Heart left ventricle (tissue), 16 donors: ENCODE measurements at regions not wholly inside any gene's neighbourhood (a gene's known extent, or its start where the extent isn't known, plus 50 kb on each side); places are given as distances from the start of the nearest gene placed in this dataset.

Experiments used
- ATAC-seq, 4 donors: fragments of 200-7000 bp; cut with Tn5 transposase; one replicate each; pipeline ENCODE4 v1.9.1; 2020 to 2022; ENCODE audit warnings: moderate library complexity in 4 of 4, mild to moderate bottlenecking in 3 of 4, moderate number of reproducible peaks in 1 of 4
- DNase-seq, 5 donors: peaks; one replicate each; pipeline ENCODE4 v3.0.0-alpha.2; 2020
- H3K27ac ChIP-seq, 12 donors: fragments of 200-600 bp; sonication (generic) in 4 of 12; one replicate each; pipeline versions ENCODE4 v1.5.0 to v1.8.0; 2016 to 2022; ENCODE audit warnings: mild to moderate bottlenecking in 2 of 12
- H3K27me3 ChIP-seq, 9 donors: fragments of 200-600 bp; sonication (generic) in 2 of 9; one replicate each; pipeline versions ENCODE4 v1.5.1 to v1.8.0; 2016 to 2022; ENCODE audit warnings: mild to moderate bottlenecking in 3 of 9
- H3K36me3 ChIP-seq, 9 donors: fragments of 200-600 bp; sonication (generic) in 2 of 9; one replicate each; pipeline versions ENCODE4 v1.5.0 to v1.8.0; 2018 to 2022; ENCODE audit warnings: mild to moderate bottlenecking in 2 of 9
- H3K4me1 ChIP-seq, 12 donors: fragments of 200-600 bp; sonication (generic) in 4 of 12; one replicate each; pipeline versions ENCODE4 v1.5.0 to v1.8.0; 2016 to 2022; ENCODE audit warnings: mild to moderate bottlenecking in 3 of 12
- H3K4me3 ChIP-seq, 12 donors: fragments of 200-600 bp; sonication (generic) in 4 of 12; one replicate each; pipeline versions ENCODE4 v1.5.0 to v1.8.0; 2017 to 2022; ENCODE audit warnings: mild to moderate bottlenecking in 9 of 12, moderate library complexity in 4 of 12
- H3K9me3 ChIP-seq, 12 donors: fragments of 200-600 bp; sonication (generic) in 4 of 12; one replicate each; pipeline versions ENCODE4 v1.5.0 to v1.8.0; 2016 to 2022; ENCODE audit warnings: mild to moderate bottlenecking in 1 of 12
- POLR2A ChIP-seq, 2 donors: fragments of 450-650 bp; IDR thresholded peaks; one replicate each; pipeline ENCODE4 v1.6.1; 2017; ENCODE audit warnings: antibody characterized with exemption in 2 of 2, mild to moderate bottlenecking in 2 of 2, moderate library complexity in 2 of 2
- WGBS, 4 donors: extraction: QIAGEN DNeasy Blood & Tissue Kit in 2 of 4; methylation state at CpG; one replicate each; pipeline versions ENCODE4 v1.1.5 to v1.1.7; 2013 to 2018; 5-methylcytosine and 5-hydroxymethylcytosine counted together
- intact Hi-C, 10 donors: fragments of 100-400 bp; cut with DNase I; formaldehyde crosslinking; loops; one replicate each; pipeline versions ENCODE4 v1.11.1 to v1.14.2; 2022
- TF ChIP-seq, protein P1 (sequence below), 12 donors: fragments of 200-600 bp; sonication (generic) in 4 of 12; IDR thresholded peaks; one replicate each; pipeline versions ENCODE4 v1.5.0 to v1.8.0; 2018 to 2022; ENCODE audit warnings: antibody characterized with exemption in 12 of 12, mild to moderate bottlenecking in 5 of 12
- donor health status: ischemic (EF 13 %, LVEDD 7.1; RV severe dilation, severe dysfunction).
- donor health status: healthy with polysubstance abuse.
- donor health status: DM: no; HTN: yes; CAD: no.
- donor health status: DM: no; HTN: no; CAD: no.
- donor health status: ischemic (EF 25% LVEDD 6.9; RV normal size, moderate dysfunction).
- donor health status: ischemic (EF 25% LVEDD 5.7; RV mildly dilated, moderate dysfunction).
- donor health status: healthy.
- donor health status: DM: yes; HTN: yes; CAD: no.
- donor health status: ischemic (EF 35%, LVEDD 5.7; RV mildly dilated, moderate dysfunction).
- donor health status: nonischemic (EF 11% LVEDD 7.7; RV severe dilation, severe dysfunction).
- donor health status: DM: yes; HTN: yes; CAD: no.
- donor health status: PGD.
- donor health status: ischemic (EF 29% LVEDD 5.4; RV normal size, mild dysfunction).
- donor health status: nonischemic (EF 23%, LVEDD 6.1; RV moderate dilation, normal function).

DNA sequence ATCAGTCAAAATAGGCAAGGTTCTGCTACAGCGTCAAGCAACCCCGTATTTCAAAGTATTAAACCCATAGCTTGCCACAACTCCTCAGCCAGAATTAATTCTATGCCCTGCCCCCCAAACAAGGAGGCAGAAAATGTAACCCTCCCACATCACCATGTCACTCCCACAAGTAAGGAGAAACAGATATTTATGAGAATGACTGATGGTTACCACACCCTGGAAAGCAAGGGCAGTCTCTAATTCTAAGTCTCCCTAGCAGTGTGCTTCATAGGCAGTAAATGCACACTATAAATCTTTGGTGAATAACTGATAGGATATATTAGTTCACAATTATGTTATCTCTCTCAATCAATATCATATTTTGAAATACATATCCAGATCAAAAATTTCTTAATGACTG is 228.0 kb upstream of the SLC14A2 start:
- intact Hi-C loops, result loop anchor here in 9 of 10 donors (2.0 to 10.0 kb wide), 10 partner anchors 58 to 1765 kb away; partner anchors contain the start of gene SETBP1 (in 2 of the 9)
- no peak for TF ChIP-seq POLR2A (IDR thresholded peaks at IDR 0.05)
- TF ChIP-seq, protein P1, sequence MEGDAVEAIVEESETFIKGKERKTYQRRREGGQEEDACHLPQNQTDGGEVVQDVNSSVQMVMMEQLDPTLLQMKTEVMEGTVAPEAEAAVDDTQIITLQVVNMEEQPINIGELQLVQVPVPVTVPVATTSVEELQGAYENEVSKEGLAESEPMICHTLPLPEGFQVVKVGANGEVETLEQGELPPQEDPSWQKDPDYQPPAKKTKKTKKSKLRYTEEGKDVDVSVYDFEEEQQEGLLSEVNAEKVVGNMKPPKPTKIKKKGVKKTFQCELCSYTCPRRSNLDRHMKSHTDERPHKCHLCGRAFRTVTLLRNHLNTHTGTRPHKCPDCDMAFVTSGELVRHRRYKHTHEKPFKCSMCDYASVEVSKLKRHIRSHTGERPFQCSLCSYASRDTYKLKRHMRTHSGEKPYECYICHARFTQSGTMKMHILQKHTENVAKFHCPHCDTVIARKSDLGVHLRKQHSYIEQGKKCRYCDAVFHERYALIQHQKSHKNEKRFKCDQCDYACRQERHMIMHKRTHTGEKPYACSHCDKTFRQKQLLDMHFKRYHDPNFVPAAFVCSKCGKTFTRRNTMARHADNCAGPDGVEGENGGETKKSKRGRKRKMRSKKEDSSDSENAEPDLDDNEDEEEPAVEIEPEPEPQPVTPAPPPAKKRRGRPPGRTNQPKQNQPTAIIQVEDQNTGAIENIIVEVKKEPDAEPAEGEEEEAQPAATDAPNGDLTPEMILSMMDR (IDR thresholded peaks at IDR 0.05), result no peak
- no peaks in the 10 kb centered on the region for H3K36me3 ChIP-seq
- 0 to 81% (median 54%) methylated on average over 2 of the region's 2 CpGs for WGBS, 4 donors
- DNase-seq, result no peak
- ATAC-seq, result no peak
- H3K27me3 ChIP-seq, result peaks cover 0 to 6% (median 0%) of the 10 kb centered on the region in 9 donors
- no peaks in the 10 kb centered on the region for H3K9me3 ChIP-seq
- H3K4me3 ChIP-seq, result no peak overlapping the region
- no peak overlapping the region for H3K27ac ChIP-seq
- H3K4me1 ChIP-seq, result peaks cover 0 to 9% (median 0%) of the 10 kb centered on the region in 12 donors

DNA sequence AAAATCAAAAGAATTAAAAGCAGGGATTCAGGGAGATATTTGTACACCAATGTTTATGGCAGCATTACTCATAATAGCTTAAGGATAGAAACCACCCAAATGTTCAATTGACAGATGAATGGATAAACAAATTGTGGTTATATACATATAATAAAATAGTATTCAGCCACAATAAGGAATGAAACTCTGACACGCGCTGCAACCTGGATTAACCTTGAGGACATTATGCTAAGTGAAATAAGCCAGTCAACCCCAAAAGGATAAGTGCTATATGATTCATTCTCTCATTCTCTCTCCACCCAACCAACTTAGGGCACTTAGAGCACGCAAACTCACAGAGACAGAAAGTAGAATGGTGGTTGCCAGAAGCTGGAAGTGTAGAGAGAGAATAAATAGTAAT is 216.8 kb upstream of the SLC14A2 start:
- H3K9me3 ChIP-seq, result no peaks in the 10 kb centered on the region
- WGBS, 4 donors, result 63 to 85% (median 82%) methylated on average over 3 of the region's 3 CpGs
- intact Hi-C loops, result no loop called here
- H3K4me1 ChIP-seq, result peaks cover 0 to 4% (median 0%) of the 10 kb centered on the region in 12 donors
- no peak overlapping the region for H3K27ac ChIP-seq
- TF ChIP-seq, protein P1 (IDR thresholded peaks at IDR 0.05), result no peak
- no peak for TF ChIP-seq POLR2A (IDR thresholded peaks at IDR 0.05)
- no peaks in the 10 kb centered on the region for H3K36me3 ChIP-seq
- H3K27me3 ChIP-seq, result no peaks in the 10 kb centered on the region
- DNase-seq, result no peak
- H3K4me3 ChIP-seq, result no peak overlapping the region
- no peak for ATAC-seq

DNA sequence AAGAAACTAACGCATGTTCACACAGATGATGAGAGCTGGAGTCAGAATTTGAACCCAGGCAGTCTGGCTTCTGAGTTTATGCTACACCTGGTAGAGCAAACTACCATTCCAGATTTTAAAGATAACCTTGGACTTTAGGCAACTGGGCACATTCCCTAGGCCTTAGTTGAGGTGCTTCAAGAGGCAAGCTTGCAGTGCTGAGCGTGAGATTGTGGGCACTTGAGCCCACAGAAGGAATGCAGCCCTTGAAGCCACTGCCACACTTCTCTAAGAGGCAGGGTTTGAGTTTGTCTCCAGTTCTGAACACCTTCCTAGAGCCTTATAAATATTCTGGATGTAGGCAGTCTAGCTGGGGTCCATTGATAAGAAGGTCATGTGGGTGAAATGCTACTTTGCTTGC is 216.1 kb upstream of the SLC14A2 start:
- H3K27me3 ChIP-seq, result no peaks in the 10 kb centered on the region
- no peak overlapping the region for H3K4me3 ChIP-seq
- H3K4me1 ChIP-seq, result peaks cover 0 to 4% (median 0%) of the 10 kb centered on the region in 12 donors
- no peak overlapping the region for H3K27ac ChIP-seq
- no peaks in the 10 kb centered on the region for H3K36me3 ChIP-seq
- 90 to 96% (median 92%) methylated on average over 2 of the region's 2 CpGs for WGBS, 4 donors
- DNase-seq (no peak), ATAC-seq (no peak)
- H3K9me3 ChIP-seq, result no peaks in the 10 kb centered on the region
- intact Hi-C loops, result no loop called here
- TF ChIP-seq, protein P1 (IDR thresholded peaks at IDR 0.05), result no peak
- no peak for TF ChIP-seq POLR2A (IDR thresholded peaks at IDR 0.05)

DNA sequence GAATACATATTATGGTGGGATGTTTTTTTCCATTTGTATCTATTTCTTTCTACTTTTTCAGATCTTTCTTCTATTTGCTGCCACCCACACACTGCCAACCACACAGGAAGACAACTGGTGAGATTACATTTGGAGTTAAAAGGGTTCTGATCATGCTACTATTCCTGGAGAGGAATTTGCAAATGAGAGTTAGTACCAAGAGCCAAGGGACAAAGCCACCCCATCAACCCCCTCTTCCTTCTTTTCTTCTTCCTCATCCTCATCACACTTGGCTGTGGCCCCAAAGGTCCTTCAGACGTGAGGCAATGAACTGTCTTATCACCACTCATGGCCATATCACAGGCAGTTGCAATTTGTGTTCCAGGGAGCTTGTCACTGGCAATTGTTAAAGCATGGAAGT is 215.6 kb upstream of the SLC14A2 start:
- no peak overlapping the region for H3K4me3 ChIP-seq
- H3K27me3 ChIP-seq, result no peaks in the 10 kb centered on the region
- H3K9me3 ChIP-seq, result no peaks in the 10 kb centered on the region
- ATAC-seq (peak in 3 of 4 donors; percentile 63 to 93 (median 71)), DNase-seq (peak in 3 of 5 donors; percentile 26 to 56 (median 31))
- H3K36me3 ChIP-seq, result no peaks in the 10 kb centered on the region
- intact Hi-C loops, result no loop called here
- H3K27ac ChIP-seq, result no peak overlapping the region
- TF ChIP-seq, protein P1 (IDR thresholded peaks at IDR 0.05), result no peak
- no peak for TF ChIP-seq POLR2A (IDR thresholded peaks at IDR 0.05)
- WGBS, 4 donors, result 0 to 13% (median 7%) methylated on average over 1 of the region's 1 CpG
- H3K4me1 ChIP-seq, result peaks cover 0 to 4% (median 0%) of the 10 kb centered on the region in 12 donors
